ENCODE measurements at regions not wholly inside any gene's neighbourhood (a gene's known extent, or its start where the extent isn't known, plus 50 kb on each side); places are given as distances from the start of the nearest gene placed in this dataset.

DNA sequence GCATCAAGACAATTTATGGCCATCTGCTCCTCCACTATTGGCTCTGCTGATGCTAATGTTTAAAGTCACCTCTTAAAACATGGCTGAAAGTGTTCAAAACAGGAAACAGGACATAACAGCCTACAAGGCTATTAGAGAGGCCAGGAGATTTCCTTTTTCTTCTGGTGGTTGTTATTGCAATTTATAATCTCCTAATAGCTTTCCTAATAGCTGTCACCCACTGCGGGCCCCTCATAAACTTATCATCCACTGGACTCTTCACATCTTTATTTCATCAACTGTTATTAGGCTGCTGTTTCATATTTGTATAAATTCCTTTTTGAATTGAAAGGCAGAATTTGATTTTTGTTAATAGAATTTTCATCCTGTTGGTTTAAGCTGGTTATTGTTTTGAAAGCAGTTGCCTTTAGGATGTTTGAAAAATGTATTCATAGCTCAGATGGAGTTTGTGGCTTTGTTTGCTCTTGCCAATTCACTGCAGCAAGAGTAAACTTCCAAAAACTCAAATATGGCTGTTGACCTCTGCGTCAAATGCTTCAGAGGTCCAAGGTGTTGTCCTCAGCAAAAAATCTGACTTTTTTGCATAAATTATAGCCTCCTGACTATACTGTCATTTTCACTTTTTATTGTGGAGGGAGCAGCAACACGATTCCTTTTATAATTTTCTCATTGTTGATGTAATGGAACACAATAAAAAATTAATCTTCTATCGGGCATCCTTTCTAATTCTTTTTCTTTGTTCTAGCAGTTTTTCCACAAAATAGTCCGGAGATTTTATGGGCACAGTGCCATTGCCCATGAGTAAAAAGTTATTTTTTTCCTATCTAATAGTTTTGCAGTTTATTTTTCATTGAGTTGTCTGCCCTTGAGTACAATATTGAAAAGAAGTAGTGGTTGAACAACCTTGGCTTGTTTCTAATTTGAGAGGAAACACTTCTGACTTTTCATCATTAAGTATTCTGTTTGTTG is 69.3 kb downstream of the MAT2B start:
- H3K27ac Mint-ChIP-seq: no peak overlapping the region

DNA sequence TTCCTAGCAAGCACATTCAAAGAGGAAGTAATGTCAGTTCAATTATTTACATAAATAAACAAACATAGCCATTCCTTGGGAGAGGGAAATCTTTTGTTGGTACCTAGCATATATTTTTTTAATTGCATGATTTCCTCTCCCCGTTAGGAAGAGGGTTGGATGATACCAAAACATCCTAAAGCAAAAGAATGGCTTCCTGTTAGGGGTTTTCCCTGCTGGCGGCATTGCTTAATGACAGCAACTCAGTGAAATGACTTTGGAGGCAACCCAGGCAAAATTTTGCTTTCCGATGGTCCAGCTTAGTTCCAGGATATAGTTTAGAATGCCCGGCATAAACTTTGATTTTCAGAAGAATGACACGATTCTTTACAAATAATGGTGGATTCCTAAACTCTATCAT is 73.2 kb downstream of the MAT2B start:
- DNase-seq: no peak
- Mint-ChIP-seq H3K27ac (no peak overlapping the region), H3K4me3 (no peak overlapping the region), H3K36me3 (no peaks in the 10 kb centered on the region), H3K4me1 (no peaks in the 10 kb centered on the region), H3K27me3 (ENCODE audit: low read depth in 3 of 3) (peaks cover 0 to 5% (median 2%) of the 10 kb centered on the region in 3 donors), H3K9me3 (peaks cover 0 to 4% (median 0%) of the 10 kb centered on the region in 7 donors)
- Histone ChIP-seq H3K9ac (ENCODE audit: insufficient read depth, low read length, poor library complexity, severe bottlenecking) (no peak overlapping the region), H3K4me3 (replicated peaks in 1 of 3; ENCODE audit: low read depth in 2 of 3, low read length in 3 of 3) (no peak overlapping the region), H4K20me1 (ENCODE audit: insufficient read depth, low read length) (no peaks in the 10 kb centered on the region), H3K4me1 (ENCODE audit: control insufficient read depth in 1 of 2, insufficient read depth in 2 of 2, low read length in 2 of 2) (no peaks in the 10 kb centered on the region), H3K79me2 (ENCODE audit: insufficient read depth, low read length) (no peaks in the 10 kb centered on the region), H3K36me3 (replicated peaks in 1 of 2; ENCODE audit: control insufficient read depth in 1 of 2, insufficient read depth in 2 of 2, low read length in 2 of 2) (no peaks in the 10 kb centered on the region), H3K4me2 (replicated peaks; ENCODE audit: extremely low read depth, low read length, poor library complexity, severe bottlenecking) (no peak overlapping the region), H3K27ac (ENCODE audit: low read depth in 1 of 2, low read length in 2 of 2) (no peak overlapping the region), H3K9me3 (replicated peaks in 1 of 2; ENCODE audit: control insufficient read depth in 1 of 2, insufficient read depth in 1 of 2, low read length in 2 of 2) (no peaks in the 10 kb centered on the region), H3K27me3 (ENCODE audit: control insufficient read depth in 2 of 2, insufficient read depth in 2 of 2, low read length in 2 of 2) (no peaks in the 10 kb centered on the region), H2AFZ (ENCODE audit: insufficient read depth, low read depth, low read length, poor library complexity, severe bottlenecking) (no peak overlapping the region)
- TF ChIP-seq, protein P1, sequence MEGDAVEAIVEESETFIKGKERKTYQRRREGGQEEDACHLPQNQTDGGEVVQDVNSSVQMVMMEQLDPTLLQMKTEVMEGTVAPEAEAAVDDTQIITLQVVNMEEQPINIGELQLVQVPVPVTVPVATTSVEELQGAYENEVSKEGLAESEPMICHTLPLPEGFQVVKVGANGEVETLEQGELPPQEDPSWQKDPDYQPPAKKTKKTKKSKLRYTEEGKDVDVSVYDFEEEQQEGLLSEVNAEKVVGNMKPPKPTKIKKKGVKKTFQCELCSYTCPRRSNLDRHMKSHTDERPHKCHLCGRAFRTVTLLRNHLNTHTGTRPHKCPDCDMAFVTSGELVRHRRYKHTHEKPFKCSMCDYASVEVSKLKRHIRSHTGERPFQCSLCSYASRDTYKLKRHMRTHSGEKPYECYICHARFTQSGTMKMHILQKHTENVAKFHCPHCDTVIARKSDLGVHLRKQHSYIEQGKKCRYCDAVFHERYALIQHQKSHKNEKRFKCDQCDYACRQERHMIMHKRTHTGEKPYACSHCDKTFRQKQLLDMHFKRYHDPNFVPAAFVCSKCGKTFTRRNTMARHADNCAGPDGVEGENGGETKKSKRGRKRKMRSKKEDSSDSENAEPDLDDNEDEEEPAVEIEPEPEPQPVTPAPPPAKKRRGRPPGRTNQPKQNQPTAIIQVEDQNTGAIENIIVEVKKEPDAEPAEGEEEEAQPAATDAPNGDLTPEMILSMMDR (IDR thresholded peaks at IDR 0.05): no peak
- intact Hi-C loops (cut with micrococcal nuclease): no loop called here
- 100% methylated on average over 2 of the region's 5 CpGs for WGBS (ENCODE audit: insufficient coverage)

More for the DNA sequence above, 69.3 kb downstream of the MAT2B start:
- Histone ChIP-seq H4K20me1 (ENCODE audit: insufficient read depth, low read length) (no peaks in the 10 kb centered on the region), H3K4me2 (replicated peaks; ENCODE audit: extremely low read depth, low read length, poor library complexity, severe bottlenecking) (no peak overlapping the region), H3K4me1 (ENCODE audit: control insufficient read depth in 1 of 2, insufficient read depth in 2 of 2, low read length in 2 of 2) (no peaks in the 10 kb centered on the region), H3K9me3 (replicated peaks in 1 of 2; ENCODE audit: control insufficient read depth in 1 of 2, insufficient read depth in 1 of 2, low read length in 2 of 2) (no peaks in the 10 kb centered on the region), H3K36me3 (replicated peaks in 1 of 2; ENCODE audit: control insufficient read depth in 1 of 2, insufficient read depth in 2 of 2, low read length in 2 of 2) (no peaks in the 10 kb centered on the region), H3K27ac (ENCODE audit: low read depth in 1 of 2, low read length in 2 of 2) (no peak overlapping the region), H3K79me2 (ENCODE audit: insufficient read depth, low read length) (no peaks in the 10 kb centered on the region), H2AFZ (ENCODE audit: insufficient read depth, low read depth, low read length, poor library complexity, severe bottlenecking) (no peak overlapping the region), H3K9ac (ENCODE audit: insufficient read depth, low read length, poor library complexity, severe bottlenecking) (no peak overlapping the region), H3K4me3 (replicated peaks in 1 of 3; ENCODE audit: low read depth in 2 of 3, low read length in 3 of 3) (no peak overlapping the region), H3K27me3 (ENCODE audit: control insufficient read depth in 2 of 2, insufficient read depth in 2 of 2, low read length in 2 of 2) (no peaks in the 10 kb centered on the region)
- Mint-ChIP-seq H3K27me3 (ENCODE audit: low read depth in 3 of 3) (peaks cover 1 to 8% (median 2%) of the 10 kb centered on the region in 3 donors), H3K36me3 (no peaks in the 10 kb centered on the region), H3K4me3 (no peak overlapping the region), H3K4me1 (no peaks in the 10 kb centered on the region), H3K9me3 (no peaks in the 10 kb centered on the region)
- 100% methylated on average over 1 of the region's 5 CpGs for WGBS (ENCODE audit: insufficient coverage)
- intact Hi-C loops (cut with micrococcal nuclease): no loop called here
- TF ChIP-seq, protein P1 (IDR thresholded peaks at IDR 0.05): no peak
- DNase-seq: no peak

All from CD14-positive monocyte (primary cell).